Activated T-helper 9 cell treated with anti-CD3 and anti-CD28 coated beads, Interleukin-2, amount 50 U/mL, for 16 hours (primary cell): ENCODE measurements at regions not wholly inside any gene's neighbourhood (a gene's known extent, or its start where the extent isn't known, plus 50 kb on each side); places are given as distances from the start of the nearest gene placed in this dataset.
"Not testable (repeated sequence)": the region's sequence is repeated elsewhere in the genome, so short reads cannot be mapped to it uniquely, and the experiment has no call there.

Experiments
- DNase-seq: peaks from one replicate; pipeline ENCODE4 v3.0.0-alpha.2; 2020; ENCODE audit warnings: low read depth

GRCh38 chr3:106075731-106076130, 206.9 kb upstream of the CBLB start:
- DNase-seq = not testable (repeated sequence)

- DNase-seq = no peak
Observed at GRCh38 chr3:106078635-106079034, 209.8 kb upstream of the CBLB start.

GRCh38 chr3:106082616-106083015, 213.8 kb upstream of the CBLB start:
- DNase-seq = no peak

GRCh38 chr3:106083207-106083606, 214.4 kb upstream of the CBLB start:
- DNase-seq = no peak

- no peak for DNase-seq
Observed at GRCh38 chr3:106083854-106084253, 215.0 kb upstream of the CBLB start.

GRCh38 chr3:106086038-106086437, 217.2 kb upstream of the CBLB start:
- no peak for DNase-seq

- no peak for DNase-seq
Observed at GRCh38 chr3:106086636-106087035, 217.8 kb upstream of the CBLB start.

- DNase-seq = no peak
Observed at GRCh38 chr3:106088304-106088703, 219.5 kb upstream of the CBLB start.

GRCh38 chr3:106088899-106089298, 220.1 kb upstream of the CBLB start:
- no peak for DNase-seq

GRCh38 chr3:106089806-106090205, 221.0 kb upstream of the CBLB start:
- no peak for DNase-seq

- no peak for DNase-seq
Observed at GRCh38 chr3:106092792-106093191, 224.0 kb upstream of the CBLB start.

- no peak for DNase-seq
Observed at GRCh38 chr3:106093616-106094015, 224.8 kb upstream of the CBLB start.

GRCh38 chr3:106097817-106098435, 229.1 kb upstream of the CBLB start:
- DNase-seq = no peak

GRCh38 chr3:106103383-106103782, 234.6 kb upstream of the CBLB start:
- DNase-seq = no peak

GRCh38 chr3:106104078-106104477, 235.3 kb upstream of the CBLB start:
- no peak for DNase-seq

GRCh38 chr3:106108925-106109324, 240.1 kb upstream of the CBLB start:
- no peak for DNase-seq

GRCh38 chr3:106112561-106112960, 243.7 kb upstream of the CBLB start:
- not testable (repeated sequence) for DNase-seq

GRCh38 chr3:106113747-106114146, 244.9 kb upstream of the CBLB start:
- DNase-seq = no peak

- DNase-seq = no peak
Observed at GRCh38 chr3:106114220-106114619, 245.4 kb upstream of the CBLB start.

GRCh38 chr3:106114848-106115247, 246.0 kb upstream of the CBLB start:
- no peak for DNase-seq

- no peak for DNase-seq
Observed at GRCh38 chr3:106115557-106115956, 246.7 kb upstream of the CBLB start.

- DNase-seq = no peak
Observed at GRCh38 chr3:106116733-106117489, 248.1 kb upstream of the CBLB start.

GRCh38 chr3:106117490-106117858, 248.7 kb upstream of the CBLB start:
- DNase-seq = no peak

GRCh38 chr3:106119614-106120082, 250.8 kb upstream of the CBLB start:
- DNase-seq = no peak
